ENCODE measurements at regions not wholly inside any gene's neighbourhood (a gene's known extent, or its start where the extent isn't known, plus 50 kb on each side); places are given as distances from the start of the nearest gene placed in this dataset.

DNA sequence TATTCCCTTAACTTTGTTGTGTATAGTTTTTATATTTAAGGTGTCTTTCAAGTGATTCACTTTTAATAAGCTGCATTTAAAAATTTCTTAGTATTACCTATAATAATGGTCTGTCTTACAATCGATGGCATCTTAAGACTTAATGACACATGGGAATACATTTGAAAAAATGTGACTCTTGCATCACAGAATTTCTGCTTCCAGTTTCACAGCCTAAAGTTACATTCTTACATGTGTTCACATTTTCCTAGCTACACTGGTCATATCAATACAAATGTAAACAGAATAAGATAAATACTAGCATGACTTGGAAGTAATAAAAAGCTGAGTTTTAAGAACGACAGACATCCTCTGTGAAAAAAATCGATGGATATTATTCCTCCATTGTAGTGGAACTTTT lies 1597.1 kb upstream of the MIR17HG start:
- TF ChIP-seq EP300 (IDR thresholded peaks at IDR 0.05) (no peak), POLR2AphosphoS5 (IDR thresholded peaks at IDR 0.05) (no peak), POLR2A (IDR thresholded peaks at IDR 0.05) (no peak)
- TF ChIP-seq, protein P1, sequence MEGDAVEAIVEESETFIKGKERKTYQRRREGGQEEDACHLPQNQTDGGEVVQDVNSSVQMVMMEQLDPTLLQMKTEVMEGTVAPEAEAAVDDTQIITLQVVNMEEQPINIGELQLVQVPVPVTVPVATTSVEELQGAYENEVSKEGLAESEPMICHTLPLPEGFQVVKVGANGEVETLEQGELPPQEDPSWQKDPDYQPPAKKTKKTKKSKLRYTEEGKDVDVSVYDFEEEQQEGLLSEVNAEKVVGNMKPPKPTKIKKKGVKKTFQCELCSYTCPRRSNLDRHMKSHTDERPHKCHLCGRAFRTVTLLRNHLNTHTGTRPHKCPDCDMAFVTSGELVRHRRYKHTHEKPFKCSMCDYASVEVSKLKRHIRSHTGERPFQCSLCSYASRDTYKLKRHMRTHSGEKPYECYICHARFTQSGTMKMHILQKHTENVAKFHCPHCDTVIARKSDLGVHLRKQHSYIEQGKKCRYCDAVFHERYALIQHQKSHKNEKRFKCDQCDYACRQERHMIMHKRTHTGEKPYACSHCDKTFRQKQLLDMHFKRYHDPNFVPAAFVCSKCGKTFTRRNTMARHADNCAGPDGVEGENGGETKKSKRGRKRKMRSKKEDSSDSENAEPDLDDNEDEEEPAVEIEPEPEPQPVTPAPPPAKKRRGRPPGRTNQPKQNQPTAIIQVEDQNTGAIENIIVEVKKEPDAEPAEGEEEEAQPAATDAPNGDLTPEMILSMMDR (IDR thresholded peaks at IDR 0.05): no peak

All from sigmoid colon (tissue), 4 donors.